ENCODE measurements at regions not wholly inside any gene's neighbourhood (a gene's known extent, or its start where the extent isn't known, plus 50 kb on each side); places are given as distances from the start of the nearest gene placed in this dataset.

GRCh38 chr2:139048017-139048416 is 267.8 kb upstream of the NXPH2 start:
- DNase-seq (ENCODE audit: low spot score): no peak

- DNase-seq (ENCODE audit: low spot score): no peak
These were observed 265.3 kb upstream of the NXPH2 start for GRCh38 chr2:139045524-139045923.

- DNase-seq (ENCODE audit: low spot score): no peak
These were observed 253.9 kb upstream of the NXPH2 start for GRCh38 chr2:139034064-139034463.

- no peak for DNase-seq (ENCODE audit: low spot score)
These were observed 253.1 kb upstream of the NXPH2 start for GRCh38 chr2:139033300-139033699.

GRCh38 chr2:139031722-139032121 is 251.5 kb upstream of the NXPH2 start:
- peak; percentile 26 for DNase-seq (ENCODE audit: low spot score)

- no peak for DNase-seq (ENCODE audit: low spot score)
These were observed 240.1 kb upstream of the NXPH2 start for GRCh38 chr2:139020287-139020686.

GRCh38 chr2:139018252-139018651 is 238.1 kb upstream of the NXPH2 start:
- no peak for DNase-seq (ENCODE audit: low spot score)

DNA sequence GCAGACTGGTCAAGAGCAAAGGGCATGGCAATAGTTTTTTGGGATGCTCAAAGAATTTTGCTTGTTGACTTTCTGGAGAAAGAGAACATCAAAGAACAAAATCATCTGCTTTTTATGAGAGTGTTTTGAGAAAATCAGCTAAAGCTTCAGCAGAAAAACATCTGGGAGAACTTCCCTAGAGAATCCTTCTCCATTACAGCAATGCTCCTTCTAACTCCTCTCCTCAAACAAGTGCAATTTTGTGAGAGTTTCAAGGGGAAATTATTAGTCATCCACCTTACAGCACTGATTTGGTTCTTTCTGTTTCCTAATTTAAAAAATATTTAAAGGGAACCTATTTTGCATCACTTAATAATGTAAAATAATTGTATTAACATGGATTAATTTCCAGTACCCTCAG is 226.9 kb upstream of the NXPH2 start:
- DNase-seq (ENCODE audit: low spot score): no peak

GRCh38 chr2:139000131-139000785 is 220.1 kb upstream of the NXPH2 start:
- peak; percentile 60 for DNase-seq (ENCODE audit: low spot score)

- DNase-seq (ENCODE audit: low spot score): no peak
These were observed 217.8 kb upstream of the NXPH2 start for GRCh38 chr2:138997856-138998517.

DNA sequence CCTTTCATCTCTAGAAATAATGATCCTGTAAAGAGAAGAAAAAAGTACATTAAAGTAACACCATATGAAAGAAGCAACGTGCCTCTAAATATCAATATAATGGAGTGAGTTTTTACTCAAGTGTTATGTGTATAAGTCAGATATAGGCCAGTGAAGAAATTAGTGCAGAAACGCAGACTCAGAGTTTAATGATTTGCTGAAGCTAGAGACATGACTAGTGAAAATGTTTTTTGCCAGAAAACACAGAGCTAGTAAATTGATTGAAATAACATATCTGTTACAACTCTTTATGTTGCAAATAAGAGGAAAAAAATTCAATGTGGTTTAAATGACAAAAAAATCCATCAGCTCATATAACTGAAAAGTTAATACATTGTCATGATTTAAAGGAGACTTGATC is 217.2 kb upstream of the NXPH2 start:
- DNase-seq (ENCODE audit: low spot score): no peak

DNA sequence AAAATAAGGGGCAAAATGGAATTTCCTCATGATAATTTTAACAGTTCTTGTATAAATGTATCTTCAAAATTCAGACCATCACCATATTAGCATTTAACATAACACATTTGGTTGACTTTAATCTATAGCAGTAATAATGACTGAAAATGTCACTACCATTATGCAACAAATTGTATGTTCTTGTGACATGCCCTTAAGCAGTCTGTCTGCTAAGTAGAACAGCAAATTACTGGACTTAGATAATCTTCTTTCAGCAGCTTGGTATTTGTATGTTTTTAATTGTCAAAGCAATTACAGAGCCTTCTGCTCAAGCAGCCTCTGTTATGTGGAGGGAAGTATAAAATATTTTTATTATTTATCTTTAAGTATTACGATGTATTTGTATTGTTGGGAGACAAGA is 214.3 kb upstream of the NXPH2 start:
- DNase-seq (ENCODE audit: low spot score): no peak

DNA sequence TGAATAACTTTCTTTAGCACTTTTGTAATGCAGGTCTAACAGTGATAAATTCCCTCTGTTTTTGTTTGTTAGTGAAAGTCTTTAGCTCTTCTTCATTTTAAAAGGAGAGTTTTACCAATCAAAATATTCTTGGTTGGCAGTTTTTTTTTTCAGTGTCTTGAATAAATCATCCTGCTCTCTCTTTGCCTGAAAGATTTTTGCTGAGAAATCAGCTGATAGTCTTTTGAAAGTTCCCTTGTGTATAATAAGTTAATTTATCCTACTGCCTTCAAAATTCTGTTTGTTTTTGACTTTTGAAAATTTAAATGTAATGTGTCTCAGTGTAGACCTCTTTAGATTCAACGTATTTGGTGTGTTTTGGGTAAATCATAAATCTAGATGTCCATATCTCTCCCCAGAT is 205.7 kb upstream of the NXPH2 start:
- DNase-seq (ENCODE audit: low spot score): no peak

- DNase-seq (ENCODE audit: low spot score): no peak
These were observed 199.1 kb upstream of the NXPH2 start for GRCh38 chr2:138979131-138979785.

DNA sequence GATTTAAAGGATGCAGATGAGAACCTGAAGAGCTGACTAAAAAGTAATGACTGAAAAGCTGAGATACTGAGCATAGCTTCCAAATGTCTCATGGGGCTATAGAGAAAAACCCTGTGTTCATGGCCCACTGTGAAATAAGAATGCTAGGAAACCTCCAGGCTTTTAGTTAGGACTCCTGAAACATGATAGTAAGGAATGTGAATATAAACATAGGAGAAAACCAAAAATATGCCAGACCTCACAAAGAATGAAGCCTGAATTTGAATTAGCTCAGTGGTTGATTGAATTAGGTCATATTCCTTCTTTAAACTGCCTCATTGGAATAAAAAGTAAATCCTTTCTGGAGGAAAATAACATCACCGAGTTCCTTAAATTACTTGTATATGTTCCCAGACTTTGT is 194.5 kb upstream of the NXPH2 start:
- DNase-seq (ENCODE audit: low spot score): no peak

GRCh38 chr2:138964418-138964817 is 184.2 kb upstream of the NXPH2 start:
- no peak for DNase-seq (ENCODE audit: low spot score)

DNA sequence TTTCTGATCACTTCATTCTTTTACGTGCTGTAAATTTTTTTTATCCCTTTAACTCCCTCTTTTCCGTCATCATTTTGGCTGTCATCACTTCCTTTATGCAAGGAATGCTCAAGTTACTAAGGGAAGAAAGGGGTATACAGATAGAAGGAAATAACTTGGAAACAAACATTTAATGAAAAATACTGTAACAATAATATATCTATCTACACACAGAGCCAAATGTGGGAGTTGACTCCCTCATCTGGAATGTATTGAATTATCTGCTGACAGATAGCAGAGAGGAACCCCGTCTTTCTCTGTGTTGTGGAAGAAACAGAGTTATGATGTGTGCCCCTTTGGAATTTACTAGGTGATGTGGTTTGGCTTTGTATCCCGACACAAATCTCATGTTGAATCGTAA is 182.5 kb upstream of the NXPH2 start:
- DNase-seq (ENCODE audit: low spot score): no peak

- DNase-seq (ENCODE audit: low spot score): no peak
These were observed 180.0 kb upstream of the NXPH2 start for GRCh38 chr2:138960191-138960590.

DNA sequence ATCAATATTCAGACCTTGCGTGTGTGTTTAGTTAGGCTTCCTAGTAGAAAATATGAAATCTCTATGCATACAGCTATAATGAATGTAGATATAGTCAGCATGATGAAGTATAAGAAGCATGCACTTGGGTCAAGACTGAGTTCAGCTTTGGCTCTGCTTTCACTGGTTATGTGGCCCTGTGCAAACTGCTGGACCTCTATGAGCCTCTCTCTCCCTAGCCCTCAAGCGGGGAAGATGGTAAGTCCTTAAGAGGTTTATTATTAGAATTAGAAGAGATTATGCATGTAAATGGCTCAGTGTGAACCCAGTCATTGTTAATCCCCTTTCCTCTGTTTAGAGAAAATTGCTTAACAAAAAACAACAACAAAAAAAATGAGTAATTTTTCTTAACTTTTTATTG is 178.8 kb upstream of the NXPH2 start:
- DNase-seq (ENCODE audit: low spot score): no peak

DNA sequence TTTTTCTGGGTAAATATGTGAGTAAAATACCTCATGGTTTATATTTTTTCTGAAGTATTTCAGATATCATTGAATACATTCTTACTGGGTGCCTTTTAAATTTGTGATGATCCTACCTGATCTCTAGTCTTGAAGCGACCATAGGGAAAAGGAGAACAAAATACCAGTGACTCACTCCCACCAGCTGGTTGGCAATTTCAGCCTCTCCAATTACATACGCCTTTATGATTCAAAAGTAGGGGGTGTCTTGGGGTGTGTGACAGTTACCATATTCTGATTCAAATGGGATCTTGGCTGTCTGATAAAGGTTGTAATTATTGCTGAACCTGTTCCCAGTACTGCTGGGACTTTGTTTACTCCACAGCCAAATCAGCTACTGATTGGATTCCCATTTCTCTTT is 175.9 kb upstream of the NXPH2 start:
- no peak for DNase-seq (ENCODE audit: low spot score)

DNA sequence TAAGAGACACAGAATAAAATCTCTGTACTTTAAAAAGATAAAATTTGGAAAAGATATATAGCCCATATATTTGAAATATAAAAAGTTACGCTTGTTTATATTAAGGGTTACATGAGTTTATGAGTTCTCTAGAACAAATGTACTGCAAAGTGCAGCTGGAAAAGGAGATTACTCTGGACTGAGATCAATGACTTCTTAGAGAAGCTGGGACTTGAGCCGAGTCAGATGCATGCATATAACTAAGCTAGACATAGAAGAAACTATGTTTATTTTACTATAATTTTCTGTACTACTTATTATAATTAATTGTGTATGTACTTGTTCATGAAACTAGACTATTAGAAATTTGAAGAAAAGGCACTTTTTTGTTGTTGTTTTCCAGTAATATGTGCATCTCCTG is 170.3 kb upstream of the NXPH2 start:
- no peak for DNase-seq (ENCODE audit: low spot score)

- no peak for DNase-seq (ENCODE audit: low spot score)
These were observed 169.3 kb upstream of the NXPH2 start for GRCh38 chr2:138949517-138949916.

- DNase-seq (ENCODE audit: low spot score): no peak
These were observed 167.9 kb upstream of the NXPH2 start for GRCh38 chr2:138948070-138948539.
